ENCODE measurements at regions not wholly inside any gene's neighbourhood (a gene's known extent, or its start where the extent isn't known, plus 50 kb on each side); places are given as distances from the start of the nearest gene placed in this dataset.

DNA sequence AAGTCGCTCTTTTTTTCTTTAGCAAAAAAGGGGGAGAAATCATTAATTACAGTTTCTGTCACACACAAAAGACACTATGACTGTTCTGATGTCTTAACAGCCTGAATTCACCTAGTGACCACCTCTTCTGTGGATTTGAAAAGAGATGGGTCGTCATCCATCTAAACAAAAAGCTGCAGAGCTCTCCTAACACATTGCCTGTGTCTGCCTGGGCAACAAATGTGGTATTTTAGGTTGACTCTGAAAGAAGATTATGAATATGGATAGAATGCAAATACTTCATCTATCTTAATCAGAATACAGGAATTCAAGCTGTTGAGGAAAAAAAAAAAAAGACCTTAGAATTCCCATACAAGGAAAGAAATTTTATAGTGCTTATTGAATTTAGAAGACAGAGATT lies 304.4 kb upstream of the ADGRL2 start:
- Mint-ChIP-seq H3K9me3 (peaks cover 0 to 23% (median 1%) of the 10 kb centered on the region in 5 donors), H3K4me3 (no peak overlapping the region), H3K27me3 (no peaks in the 10 kb centered on the region), H3K4me1 (no peaks in the 10 kb centered on the region), H3K27ac (no peak overlapping the region), H3K36me3 (no peaks in the 10 kb centered on the region)
- ChIA-PET CTCF (no interaction called here), POLR2A (no interaction called here)
- no peaks in the 10 kb centered on the region for H3K27me3 ChIP-seq (ENCODE audit: insufficient read depth, low read length, poor library complexity, severe bottlenecking)
- H3K4me3 ChIP-seq (ENCODE audit: low read length) = no peak overlapping the region
- H3K36me3 ChIP-seq (ENCODE audit: insufficient read depth, low read length) = no peaks in the 10 kb centered on the region
- no peak overlapping the region for H3K27ac ChIP-seq (ENCODE audit: low read depth, low read length)
- H3K9me3 ChIP-seq (ENCODE audit: low read length) = no peaks in the 10 kb centered on the region
- DNase-seq = no peak
- no peaks in the 10 kb centered on the region for H3K4me1 ChIP-seq (ENCODE audit: insufficient read depth, low read length)

DNA sequence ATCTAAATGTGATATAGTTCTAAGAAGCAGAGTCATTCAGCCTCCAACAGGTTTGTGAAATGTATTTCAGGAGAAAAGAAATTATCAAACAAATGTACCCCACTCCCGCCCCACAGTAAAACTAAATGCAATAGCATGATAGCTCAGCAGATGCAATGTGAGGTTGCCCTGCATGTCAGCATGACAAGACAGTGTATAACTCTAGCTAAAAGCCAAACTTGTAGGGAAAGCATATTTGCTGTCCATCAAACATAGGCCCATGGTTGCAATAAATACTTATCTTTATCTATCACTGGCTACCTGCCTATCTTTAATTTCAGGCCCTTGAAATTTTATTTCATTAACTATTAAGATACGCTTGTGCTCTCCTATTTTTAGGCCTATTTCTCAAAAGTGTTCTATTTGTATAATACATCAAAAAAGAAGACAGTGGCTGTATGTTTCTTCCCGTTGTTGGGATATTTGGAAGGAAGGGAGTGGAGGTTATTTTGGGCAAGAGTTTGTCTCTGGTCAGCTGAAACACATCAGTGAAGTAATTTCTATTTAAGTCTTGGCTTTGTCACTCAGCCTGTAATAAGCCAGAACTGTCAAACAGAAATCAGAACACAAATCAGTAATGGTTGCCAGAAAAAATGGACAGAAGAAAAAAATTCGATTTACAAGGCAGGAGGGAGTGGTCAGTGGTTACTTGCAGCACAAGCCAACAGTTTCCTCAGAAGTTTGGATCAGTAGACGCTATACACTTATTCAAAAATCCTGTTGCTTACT lies 307.4 kb upstream of the ADGRL2 start:
- no peaks in the 10 kb centered on the region for H3K27me3 ChIP-seq (ENCODE audit: insufficient read depth, low read length, poor library complexity, severe bottlenecking)
- no peak for DNase-seq
- Mint-ChIP-seq H3K27ac (no peak overlapping the region), H3K36me3 (no peaks in the 10 kb centered on the region), H3K4me3 (no peak overlapping the region), H3K4me1 (no peaks in the 10 kb centered on the region), H3K27me3 (no peaks in the 10 kb centered on the region), H3K9me3 (peaks cover 8 to 23% (median 10%) of the 10 kb centered on the region in 5 donors)
- ChIA-PET CTCF (no interaction called here), POLR2A (no interaction called here)
- no peaks in the 10 kb centered on the region for H3K36me3 ChIP-seq (ENCODE audit: insufficient read depth, low read length)
- no peak overlapping the region for H3K4me3 ChIP-seq (ENCODE audit: low read length)
- H3K27ac ChIP-seq (ENCODE audit: low read depth, low read length) = no peak overlapping the region
- no peaks in the 10 kb centered on the region for H3K4me1 ChIP-seq (ENCODE audit: insufficient read depth, low read length)
- H3K9me3 ChIP-seq (ENCODE audit: low read length) = no peaks in the 10 kb centered on the region

DNA sequence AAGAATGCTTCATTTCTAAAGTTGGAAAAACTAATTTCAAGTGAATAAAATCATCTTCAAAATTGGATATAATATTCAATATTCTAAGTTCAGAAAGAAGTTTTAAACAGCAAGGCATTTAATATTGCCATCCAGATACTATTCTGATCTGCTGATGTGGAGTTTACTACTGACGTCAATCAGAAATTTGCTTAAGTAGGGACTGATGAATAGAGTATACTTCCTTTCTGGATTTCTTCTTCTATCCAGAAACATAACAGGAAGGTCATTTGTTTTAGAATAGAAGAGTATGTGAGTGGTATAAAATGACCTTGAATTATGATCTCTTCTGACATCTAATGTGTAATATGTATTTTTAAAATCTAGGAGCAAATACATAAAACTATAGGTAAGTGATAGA lies 308.1 kb upstream of the ADGRL2 start:
- Mint-ChIP-seq H3K9me3 (peaks cover 8 to 23% (median 12%) of the 10 kb centered on the region in 5 donors), H3K36me3 (no peaks in the 10 kb centered on the region), H3K4me3 (no peak overlapping the region), H3K27me3 (no peaks in the 10 kb centered on the region), H3K27ac (no peak overlapping the region), H3K4me1 (no peaks in the 10 kb centered on the region)
- Histone ChIP-seq H3K36me3 (ENCODE audit: insufficient read depth, low read length) (no peaks in the 10 kb centered on the region), H3K27ac (ENCODE audit: low read depth, low read length) (no peak overlapping the region), H3K4me1 (ENCODE audit: insufficient read depth, low read length) (no peaks in the 10 kb centered on the region), H3K4me3 (ENCODE audit: low read length) (no peak overlapping the region), H3K9me3 (ENCODE audit: low read length) (no peaks in the 10 kb centered on the region), H3K27me3 (ENCODE audit: insufficient read depth, low read length, poor library complexity, severe bottlenecking) (no peaks in the 10 kb centered on the region)
- no peak for DNase-seq
- POLR2A ChIA-PET = no interaction called here
- CTCF ChIA-PET = no interaction called here

DNA sequence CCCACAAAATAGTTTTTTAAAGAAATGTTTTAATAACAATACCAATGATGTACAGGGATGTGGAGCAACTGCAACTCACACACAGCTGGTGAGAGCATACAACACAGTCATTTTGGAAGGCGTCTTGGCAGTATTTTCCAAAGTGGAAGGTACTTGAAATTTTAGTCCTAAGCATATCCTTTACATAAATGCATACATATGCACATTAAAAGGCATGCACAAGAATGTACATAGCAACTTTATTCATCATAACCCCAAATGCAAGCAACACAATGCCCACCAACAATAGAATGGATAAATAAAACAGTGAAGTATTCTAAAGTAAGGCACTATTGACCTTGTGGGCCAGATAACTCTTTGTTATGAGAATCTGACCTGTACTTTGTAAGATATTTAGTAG lies 310.1 kb upstream of the ADGRL2 start:
- H3K36me3 Mint-ChIP-seq = no peaks in the 10 kb centered on the region
- H3K9me3 Mint-ChIP-seq = peaks cover 12 to 22% (median 16%) of the 10 kb centered on the region in 5 donors
- no peak overlapping the region for H3K27ac Mint-ChIP-seq
- H3K27ac ChIP-seq (ENCODE audit: low read depth, low read length) = no peak overlapping the region
- no peak overlapping the region for H3K4me3 Mint-ChIP-seq
- no peak overlapping the region for H3K4me3 ChIP-seq (ENCODE audit: low read length)
- no peaks in the 10 kb centered on the region for H3K4me1 ChIP-seq (ENCODE audit: insufficient read depth, low read length)
- ChIA-PET CTCF (no interaction called here), POLR2A (no interaction called here)
- H3K27me3 Mint-ChIP-seq = no peaks in the 10 kb centered on the region
- no peaks in the 10 kb centered on the region for H3K36me3 ChIP-seq (ENCODE audit: insufficient read depth, low read length)
- no peaks in the 10 kb centered on the region for H3K9me3 ChIP-seq (ENCODE audit: low read length)
- H3K27me3 ChIP-seq (ENCODE audit: insufficient read depth, low read length, poor library complexity, severe bottlenecking) = no peaks in the 10 kb centered on the region
- H3K4me1 Mint-ChIP-seq = no peaks in the 10 kb centered on the region
- no peak for DNase-seq

DNA sequence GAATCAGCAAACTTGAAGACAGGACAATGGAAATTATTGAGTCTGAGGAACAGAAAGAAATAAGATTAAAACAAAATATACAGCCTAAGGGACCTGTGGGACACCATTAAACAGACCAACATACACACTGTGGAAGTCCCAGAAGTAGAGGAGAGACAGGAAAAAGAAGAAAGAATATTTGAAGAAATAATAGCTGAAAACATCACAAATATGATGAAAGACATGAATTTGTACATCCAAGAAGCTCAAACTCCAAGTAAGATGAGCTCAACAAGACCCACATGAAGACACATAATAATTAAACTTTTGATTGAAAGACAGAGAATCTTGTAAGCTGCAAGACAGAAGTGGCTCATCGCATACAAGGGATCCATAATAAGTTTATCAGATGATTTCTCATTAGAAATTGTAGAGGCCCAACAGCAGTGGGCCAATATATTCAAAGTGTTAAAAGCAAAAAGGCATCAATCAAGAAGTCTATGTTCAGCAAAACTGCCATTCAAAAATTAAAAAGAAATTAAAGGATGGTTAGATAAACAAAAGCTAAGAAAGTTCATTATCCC lies 311.3 kb upstream of the ADGRL2 start:
- no peaks in the 10 kb centered on the region for H3K4me1 ChIP-seq (ENCODE audit: insufficient read depth, low read length)
- H3K36me3 ChIP-seq (ENCODE audit: insufficient read depth, low read length) = no peaks in the 10 kb centered on the region
- H3K27ac ChIP-seq (ENCODE audit: low read depth, low read length) = no peak overlapping the region
- Mint-ChIP-seq H3K27ac (no peak overlapping the region), H3K4me3 (no peak overlapping the region), H3K27me3 (no peaks in the 10 kb centered on the region), H3K36me3 (no peaks in the 10 kb centered on the region), H3K9me3 (peaks cover 13 to 22% (median 15%) of the 10 kb centered on the region in 5 donors), H3K4me1 (no peaks in the 10 kb centered on the region)
- ChIA-PET CTCF (no interaction called here), POLR2A (no interaction called here)
- DNase-seq = no peak
- H3K9me3 ChIP-seq (ENCODE audit: low read length) = no peaks in the 10 kb centered on the region
- H3K27me3 ChIP-seq (ENCODE audit: insufficient read depth, low read length, poor library complexity, severe bottlenecking) = no peaks in the 10 kb centered on the region
- H3K4me3 ChIP-seq (ENCODE audit: low read length) = no peak overlapping the region

DNA sequence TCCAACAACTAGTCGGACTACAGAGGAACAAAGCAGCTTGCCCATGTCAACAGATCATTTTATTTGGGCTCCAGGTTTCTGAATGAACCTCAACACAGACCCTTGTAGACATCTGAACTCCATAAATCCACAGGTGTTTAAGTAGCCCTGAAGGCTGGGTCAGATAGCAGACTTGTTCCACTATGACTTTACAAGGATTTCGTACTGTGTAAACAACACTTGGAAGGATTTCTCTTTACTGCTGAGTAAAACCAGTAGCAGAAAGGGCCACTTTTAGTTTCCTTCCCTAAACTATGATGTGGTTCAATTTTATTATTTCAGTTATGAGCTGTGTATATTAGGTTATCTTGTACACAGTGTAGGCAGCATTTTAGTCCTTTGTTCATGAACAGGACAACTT lies 316.4 kb upstream of the ADGRL2 start:
- Mint-ChIP-seq H3K4me3 (no peak overlapping the region), H3K9me3 (peaks cover 8 to 16% (median 14%) of the 10 kb centered on the region in 5 donors), H3K27ac (no peak overlapping the region), H3K36me3 (no peaks in the 10 kb centered on the region), H3K27me3 (no peaks in the 10 kb centered on the region), H3K4me1 (no peaks in the 10 kb centered on the region)
- POLR2A ChIA-PET = no interaction called here
- Histone ChIP-seq H3K4me1 (ENCODE audit: insufficient read depth, low read length) (no peaks in the 10 kb centered on the region), H3K9me3 (ENCODE audit: low read length) (no peaks in the 10 kb centered on the region), H3K36me3 (ENCODE audit: insufficient read depth, low read length) (no peaks in the 10 kb centered on the region), H3K27me3 (ENCODE audit: insufficient read depth, low read length, poor library complexity, severe bottlenecking) (no peaks in the 10 kb centered on the region), H3K27ac (ENCODE audit: low read depth, low read length) (no peak overlapping the region), H3K4me3 (ENCODE audit: low read length) (no peak overlapping the region)
- no peak for DNase-seq
- CTCF ChIA-PET = no interaction called here

DNA sequence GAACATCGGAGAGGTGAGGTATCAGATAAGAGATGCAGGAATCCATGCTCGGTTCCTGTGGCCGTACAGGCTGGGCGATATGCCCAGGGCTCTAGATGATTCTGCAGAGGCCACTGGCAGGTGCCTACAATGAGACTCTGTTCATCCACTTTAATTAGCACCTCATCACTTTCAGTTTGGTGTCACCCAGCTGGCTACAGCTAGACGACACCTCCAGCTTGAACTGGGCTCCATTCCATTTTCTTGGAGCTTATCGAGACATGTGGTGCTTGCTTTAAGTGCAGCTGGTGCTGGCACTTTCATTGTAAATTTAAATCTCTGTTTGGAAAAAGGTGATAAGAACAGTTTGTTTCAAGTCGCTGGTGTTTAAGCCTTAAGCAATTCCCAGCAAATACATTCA lies 322.5 kb upstream of the ADGRL2 start:
- no peak overlapping the region for H3K27ac ChIP-seq (ENCODE audit: low read depth, low read length)
- DNase-seq = no peak
- Mint-ChIP-seq H3K4me1 (no peaks in the 10 kb centered on the region), H3K27ac (no peak overlapping the region), H3K4me3 (no peak overlapping the region), H3K27me3 (peaks cover 0 to 1% of the 10 kb centered on the region in 2 donors), H3K36me3 (no peaks in the 10 kb centered on the region), H3K9me3 (peaks cover 0 to 18% (median 6%) of the 10 kb centered on the region in 5 donors)
- H3K36me3 ChIP-seq (ENCODE audit: insufficient read depth, low read length) = no peaks in the 10 kb centered on the region
- no peaks in the 10 kb centered on the region for H3K4me1 ChIP-seq (ENCODE audit: insufficient read depth, low read length)
- ChIA-PET CTCF (no interaction called here), POLR2A (no interaction called here)
- no peak overlapping the region for H3K4me3 ChIP-seq (ENCODE audit: low read length)
- no peaks in the 10 kb centered on the region for H3K27me3 ChIP-seq (ENCODE audit: insufficient read depth, low read length, poor library complexity, severe bottlenecking)
- H3K9me3 ChIP-seq (ENCODE audit: low read length) = no peaks in the 10 kb centered on the region

DNA sequence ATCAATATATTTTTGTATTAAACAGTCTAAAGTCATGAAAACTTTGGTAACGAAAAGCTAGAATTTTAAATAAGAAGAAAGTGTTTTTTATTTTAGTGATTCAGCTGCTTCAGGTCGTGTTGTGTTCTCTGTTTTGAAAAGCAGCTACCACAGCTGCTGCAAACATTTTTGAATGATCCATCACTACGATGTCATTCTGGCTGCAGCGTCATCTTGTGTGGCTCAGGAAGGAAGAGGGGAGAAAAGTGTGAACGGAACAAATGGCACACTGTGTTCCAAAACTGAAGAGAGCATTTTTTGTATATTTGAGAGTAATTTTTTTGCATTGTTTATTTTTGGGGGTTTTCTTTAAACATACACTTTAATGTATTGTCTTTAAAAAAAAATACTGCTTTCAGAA lies 323.0 kb upstream of the ADGRL2 start:
- Mint-ChIP-seq H3K4me1 (no peaks in the 10 kb centered on the region), H3K27me3 (peaks cover 0 to 1% of the 10 kb centered on the region in 2 donors), H3K36me3 (no peaks in the 10 kb centered on the region), H3K27ac (no peak overlapping the region), H3K4me3 (no peak overlapping the region), H3K9me3 (peaks cover 2 to 20% (median 6%) of the 10 kb centered on the region in 5 donors)
- no peaks in the 10 kb centered on the region for H3K36me3 ChIP-seq (ENCODE audit: insufficient read depth, low read length)
- ChIA-PET CTCF (no interaction called here), POLR2A (no interaction called here)
- H3K4me3 ChIP-seq (ENCODE audit: low read length) = no peak overlapping the region
- no peak for DNase-seq
- no peaks in the 10 kb centered on the region for H3K27me3 ChIP-seq (ENCODE audit: insufficient read depth, low read length, poor library complexity, severe bottlenecking)
- H3K9me3 ChIP-seq (ENCODE audit: low read length) = no peaks in the 10 kb centered on the region
- H3K4me1 ChIP-seq (ENCODE audit: insufficient read depth, low read length) = no peaks in the 10 kb centered on the region
- no peak overlapping the region for H3K27ac ChIP-seq (ENCODE audit: low read depth, low read length)
